Endothelial cell of umbilical vein (primary cell): ENCODE measurements at regions not wholly inside any gene's neighbourhood (a gene's known extent, or its start where the extent isn't known, plus 50 kb on each side); places are given as distances from the start of the nearest gene placed in this dataset.
"Not testable (repeated sequence)": the region's sequence is repeated elsewhere in the genome, so short reads cannot be mapped to it uniquely, and the experiment has no call there.

Experiments
- BruUV-seq: library from RNA; stranded (reverse); fragments of 400-500 nt; replicated peaks from 2 replicates; lab custom pipeline; 2021; lab: Mats Ljungman, UMichigan
- CTCF ChIA-PET: fragments of 300-600, 350-600 bp; sonication (Branson Sonifier 250); formaldehyde crosslinking; loops from one replicate; lab custom pipeline; 2021; ENCODE audit warnings: antibody characterized with exemption, inconsistent platforms; lab: Charles Lee
- POLR2A ChIA-PET: fragments of 300-600, 350-600 bp; sonication (Branson Sonifier 250); formaldehyde crosslinking; loops from one replicate; lab custom pipeline; 2021; ENCODE audit warnings: antibody characterized with exemption, inconsistent platforms; lab: Charles Lee
- DNase-seq: peaks from one replicate; pipeline ENCODE4 v3.0.0-alpha.2; 2011; ENCODE audit warnings: low read depth, low spot score
- FAIRE-seq: peaks from 2 replicates; lab custom pipeline; 2011; peaks lifted over from hg19 to GRCh38; lab: Jason Lieb, UNC
- H2AFZ ChIP-seq: 2 replicates; pipeline ENCODE4 v1.6.0; 2012; ENCODE audit warnings: low read depth, low read length, control low read depth, inconsistent platforms
- H3K27ac ChIP-seq: 2 replicates; pipeline ENCODE4 v1.5.1; 2011; ENCODE audit warnings: low read depth, mild to moderate bottlenecking, control low read depth, low read length, moderate library complexity; ENCODE audit not compliant: insufficient read depth
- H3K27me3 ChIP-seq, 2 experiments: 2 replicates each; pipeline versions ENCODE4 v1.6.0 to v1.6.1; 2011; ENCODE audit warnings: low read length in 2 of 2, mixed read lengths in 1 of 2; ENCODE audit not compliant: control insufficient read depth in 2 of 2, insufficient read depth in 2 of 2
- H3K36me3 ChIP-seq, 2 experiments: 2 replicates in 1 of 2; 3 replicates in 1 of 2; pipeline ENCODE4 v1.5.1; 2011; ENCODE audit warnings: low read length in 2 of 2, mild to moderate bottlenecking in 1 of 2, moderate library complexity in 1 of 2; ENCODE audit not compliant: control insufficient read depth in 2 of 2, insufficient read depth in 2 of 2; ENCODE audit errors: extremely low read depth in 1 of 2
- H3K4me1 ChIP-seq: 3 replicates; pipeline ENCODE4 v1.5.1; 2011; ENCODE audit warnings: mild to moderate bottlenecking, low read length; ENCODE audit not compliant: control insufficient read depth, insufficient read depth; ENCODE audit errors: extremely low read depth
- H3K4me2 ChIP-seq: 2 replicates; pipeline ENCODE4 v1.6.1; 2011; ENCODE audit warnings: low read length, control low read depth, mixed read lengths; ENCODE audit not compliant: insufficient read depth
- H3K4me3 ChIP-seq, 3 experiments: fragments of 200-600 bp in 1 of 3; sonication (generic), shearing (Covaris generic) in 1 of 3; replicated peaks in 1 of 3; 2 replicates each; pipeline ENCODE4 v1.5.1; 2011 to 2016; ENCODE audit warnings: control low read depth in 3 of 3, low read length in 3 of 3, mild to moderate bottlenecking in 2 of 3, inconsistent platforms in 1 of 3, low read depth in 1 of 3, moderate library complexity in 1 of 3; ENCODE audit not compliant: insufficient read depth in 1 of 3
- H3K79me2 ChIP-seq: 2 replicates; pipeline ENCODE4 v1.6.0; 2012; ENCODE audit warnings: low read length, inconsistent platforms; ENCODE audit not compliant: control insufficient read depth, insufficient read depth
- H3K9ac ChIP-seq: replicated peaks from 2 replicates; pipeline ENCODE3; 2011; ENCODE audit warnings: low read length, control low read depth; ENCODE audit not compliant: insufficient read depth; ENCODE audit errors: extremely low read depth
- H3K9me1 ChIP-seq: replicated peaks from 3 replicates; pipeline ENCODE4 v1.6.0; 2011; ENCODE audit warnings: mild to moderate bottlenecking, low read length; ENCODE audit not compliant: control insufficient read depth, insufficient read depth; ENCODE audit errors: extremely low read depth
- H3K9me3 ChIP-seq: replicated peaks from 2 replicates; pipeline ENCODE4 v1.5.1; 2012; ENCODE audit warnings: low read length, inconsistent platforms; ENCODE audit not compliant: control insufficient read depth, insufficient read depth
- H4K20me1 ChIP-seq: replicated peaks from 2 replicates; pipeline ENCODE3; 2011; ENCODE audit warnings: mild to moderate bottlenecking, low read length; ENCODE audit not compliant: control insufficient read depth, insufficient read depth; ENCODE audit errors: extremely low read depth
- EZH2 ChIP-seq: IDR thresholded peaks from 2 replicates; pipeline ENCODE4 v1.6.1; 2012; ENCODE audit warnings: borderline replicate concordance, low read depth, mild to moderate bottlenecking, moderate library complexity, low read length, inconsistent platforms; ENCODE audit not compliant: severe bottlenecking
- FOS ChIP-seq: IDR thresholded peaks from 2 replicates; pipeline ENCODE4 v1.6.1; 2011; ENCODE audit warnings: mild to moderate bottlenecking, low read length, moderate library complexity, borderline replicate concordance; ENCODE audit not compliant: insufficient read depth
- GATA2 ChIP-seq: IDR thresholded peaks from 2 replicates; pipeline ENCODE4 v1.7.0; 2011; ENCODE audit warnings: low read depth, mild to moderate bottlenecking, moderate library complexity, mixed read lengths, low read length; ENCODE audit not compliant: insufficient read length, insufficient read depth
- JUN ChIP-seq: IDR thresholded peaks from 2 replicates; pipeline ENCODE4 v1.6.1; 2011; ENCODE audit warnings: borderline replicate concordance, low read depth; ENCODE audit not compliant: insufficient read length, insufficient read depth
- MYC ChIP-seq: IDR thresholded peaks from one replicate; pipeline ENCODE4 v1.6.1; 2011; ENCODE audit warnings: mild to moderate bottlenecking, low read depth, low read length
- POLR2A ChIP-seq: IDR thresholded peaks from 2 replicates; pipeline ENCODE4 v1.6.1; 2012; ENCODE audit warnings: low read depth, mild to moderate bottlenecking, control low read depth, low read length
- POLR2AphosphoS5 ChIP-seq: IDR thresholded peaks from 2 replicates; pipeline ENCODE4 v1.6.1; 2012; ENCODE audit warnings: low read depth, mild to moderate bottlenecking, control low read depth, low read length, moderate library complexity; ENCODE audit not compliant: insufficient read depth
- dilution Hi-C: fragments of 300-500 bp; cut with MboI; formaldehyde crosslinking; loops from one replicate; pipeline ENCODE4 v1.15.0; 2019; ENCODE audit warnings: low sequenced_read_pairs; ENCODE audit not compliant: extremely low pct_ligation_motif_present
- intact Hi-C: fragments of 100-400 bp; cut with micrococcal nuclease; formaldehyde crosslinking; loops from one replicate; pipeline ENCODE4 v1.10.0; 2022
- TF ChIP-seq, protein P1 (sequence below): IDR thresholded peaks from 2 replicates; pipeline ENCODE4 v1.6.1; 2011; ENCODE audit not compliant: insufficient read depth, insufficient read length
- TF ChIP-seq, protein P2 (sequence below), 2 donors: IDR thresholded peaks; 1 replicate in 1 of 2; 2 replicates in 1 of 2; pipeline ENCODE4 v1.5.1; 2011; ENCODE audit warnings: low read length in 2 of 2, mild to moderate bottlenecking in 2 of 2, moderate library complexity in 2 of 2, control low read depth in 1 of 2, inconsistent platforms in 1 of 2, low read depth in 1 of 2; ENCODE audit not compliant: insufficient read depth in 1 of 2; ENCODE audit errors: extremely low read depth in 1 of 2

- H3K4me1 ChIP-seq, result no peaks in the 10 kb centered on the region
- ChIA-PET CTCF (no interaction called here), POLR2A (no interaction called here)
- TF ChIP-seq GATA2 (no peak), MYC (no peak), POLR2AphosphoS5 (no peak), JUN (no peak), FOS (no peak), EZH2 (no peak), POLR2A (no peak)
- TF ChIP-seq, protein P1, sequence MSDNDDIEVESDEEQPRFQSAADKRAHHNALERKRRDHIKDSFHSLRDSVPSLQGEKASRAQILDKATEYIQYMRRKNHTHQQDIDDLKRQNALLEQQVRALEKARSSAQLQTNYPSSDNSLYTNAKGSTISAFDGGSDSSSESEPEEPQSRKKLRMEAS, result no peak
- TF ChIP-seq, protein P2, sequence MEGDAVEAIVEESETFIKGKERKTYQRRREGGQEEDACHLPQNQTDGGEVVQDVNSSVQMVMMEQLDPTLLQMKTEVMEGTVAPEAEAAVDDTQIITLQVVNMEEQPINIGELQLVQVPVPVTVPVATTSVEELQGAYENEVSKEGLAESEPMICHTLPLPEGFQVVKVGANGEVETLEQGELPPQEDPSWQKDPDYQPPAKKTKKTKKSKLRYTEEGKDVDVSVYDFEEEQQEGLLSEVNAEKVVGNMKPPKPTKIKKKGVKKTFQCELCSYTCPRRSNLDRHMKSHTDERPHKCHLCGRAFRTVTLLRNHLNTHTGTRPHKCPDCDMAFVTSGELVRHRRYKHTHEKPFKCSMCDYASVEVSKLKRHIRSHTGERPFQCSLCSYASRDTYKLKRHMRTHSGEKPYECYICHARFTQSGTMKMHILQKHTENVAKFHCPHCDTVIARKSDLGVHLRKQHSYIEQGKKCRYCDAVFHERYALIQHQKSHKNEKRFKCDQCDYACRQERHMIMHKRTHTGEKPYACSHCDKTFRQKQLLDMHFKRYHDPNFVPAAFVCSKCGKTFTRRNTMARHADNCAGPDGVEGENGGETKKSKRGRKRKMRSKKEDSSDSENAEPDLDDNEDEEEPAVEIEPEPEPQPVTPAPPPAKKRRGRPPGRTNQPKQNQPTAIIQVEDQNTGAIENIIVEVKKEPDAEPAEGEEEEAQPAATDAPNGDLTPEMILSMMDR (IDR thresholded peaks at IDR 0.05; ENCODE audit: extremely low read depth in 1 of 2, insufficient read depth in 1 of 2, low read depth in 1 of 2, low read length in 2 of 2), result no peak
- H3K4me3 ChIP-seq, result no peak overlapping the region
- FAIRE-seq, result no peak
- no peak for DNase-seq
- no peak overlapping the region for H3K27ac ChIP-seq
- H3K9me3 ChIP-seq, result no peaks in the 10 kb centered on the region
- H3K79me2 ChIP-seq, result no peaks in the 10 kb centered on the region
- no peaks in the 10 kb centered on the region for H3K27me3 ChIP-seq
- H3K4me2 ChIP-seq, result no peak overlapping the region
- no peak overlapping the region for H2AFZ ChIP-seq
- no peaks in the 10 kb centered on the region for H4K20me1 ChIP-seq
- no peaks in the 10 kb centered on the region for H3K36me3 ChIP-seq
- no TSS peak for BruUV-seq
- intact Hi-C loops (no loop called here), dilution Hi-C loops (no loop called here)
- no peak overlapping the region for H3K9ac ChIP-seq
- no peaks in the 10 kb centered on the region for H3K9me1 ChIP-seq
These were observed 185.2 kb upstream of the CFAP20DC start for GRCh38 chr3:59234884-59235633.

DNA sequence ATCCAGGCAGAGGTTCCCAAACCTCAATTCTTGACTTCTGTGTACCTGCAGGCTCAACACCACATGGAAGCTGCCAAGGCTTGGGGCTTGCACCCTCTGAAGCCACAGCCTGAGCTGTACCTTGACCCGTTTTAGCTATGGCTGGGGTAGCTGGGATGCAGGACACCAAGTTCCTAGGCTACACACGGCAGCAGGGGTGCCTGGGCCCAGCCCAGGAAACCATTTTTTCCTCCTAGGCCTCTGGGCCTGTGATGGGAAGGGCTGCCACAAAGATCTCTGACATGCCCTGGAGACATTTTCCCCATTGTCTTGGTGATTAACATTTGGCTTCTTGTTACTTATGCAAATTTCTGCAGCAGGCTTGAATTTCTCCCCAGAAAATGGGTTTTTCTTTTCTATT, 180.6 kb upstream of the CFAP20DC start:
- H3K9ac ChIP-seq, H3K36me3 ChIP-seq, H3K79me2 ChIP-seq, CTCF ChIA-PET, H3K4me3 ChIP-seq, POLR2A ChIA-PET, H3K4me1 ChIP-seq, H3K27ac ChIP-seq, intact Hi-C loops, H3K4me2 ChIP-seq, BruUV-seq, FAIRE-seq, dilution Hi-C loops, H3K27me3 ChIP-seq, H3K9me3 ChIP-seq, H2AFZ ChIP-seq, H4K20me1 ChIP-seq, H3K9me1 ChIP-seq, DNase-seq: not testable (repeated sequence)
